HG02840 (cell line): ENCODE measurements at regions not wholly inside any gene's neighbourhood (a gene's known extent, or its start where the extent isn't known, plus 50 kb on each side); places are given as distances from the start of the nearest gene placed in this dataset.
"Not testable (repeated sequence)": the region's sequence is repeated elsewhere in the genome, so short reads cannot be mapped to it uniquely, and the experiment has no call there.

Experiments used
- ATAC-seq: cut with Tn5 transposase; IDR thresholded peaks from one replicate; pipeline ENCODE4 v1.9.1; 2021; ENCODE audit warnings: mild to moderate bottlenecking, moderate library complexity, moderate number of reproducible peaks; ENCODE audit not compliant: unreplicated experiment, low FRiP score

DNA sequence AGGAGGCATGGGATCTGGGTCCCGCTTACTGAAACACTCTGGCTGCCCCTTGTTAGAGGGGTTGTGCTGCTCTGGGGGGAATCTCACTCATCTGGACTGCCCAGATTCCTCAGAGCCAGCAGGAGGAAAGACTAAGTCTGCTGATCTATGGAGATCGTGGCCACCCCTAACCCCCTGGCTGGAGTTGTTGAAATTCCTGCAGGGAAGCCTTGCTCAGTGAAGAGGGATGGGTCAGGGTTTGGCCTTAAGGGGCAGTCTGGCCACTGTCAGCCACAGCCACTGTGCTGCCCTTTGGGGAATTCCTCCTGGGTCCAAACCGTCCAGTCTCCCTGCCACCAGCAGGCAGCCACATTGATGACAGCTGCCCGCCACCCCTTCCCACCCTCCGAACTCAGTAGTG is 362.0 kb upstream of the AMOT start:
- no peak for ATAC-seq

DNA sequence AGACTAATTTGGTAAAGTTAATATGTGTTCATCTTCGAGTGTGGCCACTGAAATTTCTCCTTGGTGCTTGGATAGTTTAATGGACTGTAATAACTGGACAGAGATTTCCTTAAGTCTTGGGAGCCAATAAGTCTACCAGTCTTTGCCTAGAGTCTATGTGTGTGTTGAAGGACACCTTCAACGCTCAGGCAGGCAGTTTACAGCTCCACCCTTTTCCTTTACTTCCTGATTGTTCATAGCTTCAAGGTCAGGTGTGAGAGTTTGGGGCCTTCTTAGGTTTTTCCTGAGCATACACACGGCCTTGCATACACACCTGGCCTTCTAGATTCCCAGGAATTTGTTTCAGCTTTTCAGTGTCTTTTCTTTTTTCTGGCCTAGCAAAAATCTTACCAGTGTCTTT is 355.3 kb upstream of the AMOT start:
- ATAC-seq, result no peak

DNA sequence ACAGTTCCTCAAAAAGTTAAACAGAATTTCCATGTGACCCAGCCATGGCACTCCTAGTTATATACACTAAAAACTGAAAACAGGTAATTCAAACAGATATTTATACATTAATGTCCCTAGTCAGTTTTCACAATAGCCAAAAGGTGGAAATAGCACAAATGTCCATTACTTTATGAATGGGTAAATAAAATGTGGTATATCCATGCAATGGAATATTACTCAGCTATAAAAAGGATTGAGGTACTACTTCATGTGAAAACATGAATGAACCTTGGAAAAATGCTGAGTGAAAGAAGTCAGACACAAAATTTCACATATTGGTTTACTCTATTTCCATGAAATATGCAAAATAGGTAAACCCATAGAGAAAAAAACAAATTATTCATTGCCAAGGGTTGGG is 351.8 kb upstream of the AMOT start:
- no peak for ATAC-seq

DNA sequence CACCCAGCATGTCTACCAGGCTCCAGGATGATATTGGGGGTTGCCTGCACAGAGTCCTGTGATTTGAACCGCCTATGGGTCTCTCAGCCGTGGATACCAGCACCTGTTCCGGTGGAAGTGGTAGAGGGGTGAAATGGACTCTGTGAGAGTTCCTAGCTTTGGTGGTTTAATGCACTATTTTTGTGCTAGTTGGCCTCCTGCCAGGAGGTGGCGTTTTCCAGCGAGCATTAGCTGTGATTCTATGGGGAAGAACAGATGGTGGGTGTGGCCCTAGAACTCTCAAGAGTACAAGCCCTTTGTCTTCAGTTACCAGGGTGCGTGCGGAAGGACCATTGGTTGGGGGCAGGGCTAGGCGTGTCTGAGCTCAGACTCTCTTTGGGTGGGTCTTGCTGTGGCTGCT is 316.9 kb upstream of the AMOT start:
- no peak for ATAC-seq

DNA sequence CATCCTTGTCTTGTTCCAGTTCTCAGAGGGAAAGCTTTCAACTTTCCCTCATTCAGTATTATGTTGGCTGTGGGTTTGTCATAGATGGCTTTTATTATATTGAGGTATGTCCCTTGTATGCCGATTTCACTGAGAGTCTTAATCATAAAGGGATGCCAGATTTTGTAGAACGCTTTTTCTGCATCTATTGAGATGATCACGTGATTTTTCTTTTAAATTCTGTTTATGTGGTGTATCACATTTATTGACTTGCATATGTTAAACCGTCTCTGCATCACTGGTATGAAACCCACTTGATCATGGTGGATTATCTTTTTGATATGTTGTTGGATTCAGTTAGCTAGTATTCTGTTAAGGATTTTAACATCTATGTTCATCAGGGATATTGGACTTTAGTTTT is 313.7 kb upstream of the AMOT start:
- not testable (repeated sequence) for ATAC-seq

DNA sequence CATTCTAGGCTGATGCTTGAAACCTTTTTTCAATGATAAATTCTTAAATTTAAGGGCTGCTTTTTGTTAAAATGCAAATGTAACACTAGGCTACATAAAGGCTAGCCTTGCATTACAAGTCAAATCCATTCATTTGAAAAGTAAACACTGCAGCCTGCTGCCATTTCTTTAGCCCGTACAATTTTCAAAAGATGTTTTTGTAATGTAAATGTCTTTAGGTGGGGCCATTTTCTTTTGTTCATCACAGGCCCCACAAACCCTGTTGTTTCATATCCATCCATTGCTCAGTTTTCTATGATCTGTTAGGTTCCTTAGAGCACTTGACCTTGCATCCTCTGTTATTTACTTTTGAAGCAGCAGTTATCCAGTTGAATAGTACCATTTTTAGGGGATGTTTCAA is 296.2 kb upstream of the AMOT start:
- no peak for ATAC-seq

DNA sequence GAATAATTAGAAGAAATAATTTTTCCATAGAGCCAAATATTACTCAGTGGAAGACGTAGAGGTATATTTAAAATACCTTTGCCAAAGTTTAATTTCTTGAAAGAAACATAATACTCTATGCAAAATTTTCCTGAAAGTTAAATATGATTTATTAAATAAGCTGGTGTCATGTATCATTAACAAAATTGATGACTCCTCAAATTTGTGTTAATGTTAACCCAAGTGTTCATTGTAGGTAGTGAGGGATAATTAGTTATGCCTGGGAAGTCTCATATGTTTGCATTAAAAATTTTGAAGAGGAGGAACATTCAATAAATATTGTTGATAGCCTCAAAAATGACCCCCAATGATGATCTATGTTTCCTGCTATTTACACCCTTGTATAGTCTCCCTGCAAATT is 292.7 kb upstream of the AMOT start:
- no peak for ATAC-seq

DNA sequence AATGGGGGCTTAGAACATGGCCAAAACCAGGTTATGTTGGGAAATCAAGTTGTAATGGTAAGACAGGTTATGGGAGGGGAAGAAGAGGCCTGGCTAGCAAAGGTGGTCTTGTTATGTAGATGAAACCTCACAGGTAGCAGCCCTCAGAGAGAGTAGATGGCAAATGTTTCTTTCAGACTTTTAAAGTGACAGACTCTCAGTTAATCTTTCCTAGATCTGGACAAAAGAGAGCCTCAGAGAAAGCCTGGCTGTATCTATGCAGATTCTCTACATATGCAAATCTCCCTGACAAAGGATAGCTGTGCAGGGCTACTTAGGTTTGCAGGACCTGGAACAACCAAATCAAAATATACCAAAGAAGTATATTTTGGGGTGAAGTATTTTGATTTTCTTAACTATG is 284.1 kb upstream of the AMOT start:
- no peak for ATAC-seq

DNA sequence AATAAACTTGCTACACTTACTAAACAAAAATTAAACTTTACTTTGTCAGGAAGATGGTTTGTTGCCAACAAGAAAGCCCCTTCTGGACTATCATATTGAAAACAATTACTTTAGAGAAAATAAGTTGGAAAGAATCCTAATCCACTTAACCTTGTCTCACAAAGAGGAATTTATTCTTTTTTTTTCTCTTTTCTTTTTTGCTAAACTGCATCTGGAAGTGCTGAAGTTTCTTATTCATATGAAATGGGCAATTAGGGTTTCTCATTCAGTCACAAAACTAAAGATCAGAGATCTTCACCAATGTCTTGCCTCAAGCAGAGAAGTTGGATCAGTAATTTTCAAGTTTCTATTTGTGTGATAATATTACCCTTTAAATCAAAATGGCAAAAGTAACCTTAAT is 234.9 kb upstream of the AMOT start:
- ATAC-seq, result no peak

DNA sequence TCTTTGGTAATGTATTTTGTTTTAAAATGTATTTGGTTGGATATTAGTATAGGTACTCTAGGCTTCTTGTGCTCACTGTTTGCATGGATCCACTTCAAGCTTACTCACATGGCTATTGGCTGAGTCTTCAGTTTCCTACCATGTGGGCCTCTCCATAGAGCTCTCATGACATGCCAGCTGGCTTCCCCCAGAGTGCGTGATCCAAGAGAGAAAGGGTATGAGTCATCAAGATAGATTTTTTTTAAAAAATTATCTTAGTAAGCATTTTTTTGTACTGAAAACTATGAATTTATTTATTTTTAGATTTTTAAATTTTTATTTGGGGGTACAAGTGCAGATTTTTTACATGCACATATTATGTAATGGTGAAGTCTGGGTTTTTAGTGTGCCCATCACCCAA is 219.1 kb upstream of the AMOT start:
- ATAC-seq, result no peak

DNA sequence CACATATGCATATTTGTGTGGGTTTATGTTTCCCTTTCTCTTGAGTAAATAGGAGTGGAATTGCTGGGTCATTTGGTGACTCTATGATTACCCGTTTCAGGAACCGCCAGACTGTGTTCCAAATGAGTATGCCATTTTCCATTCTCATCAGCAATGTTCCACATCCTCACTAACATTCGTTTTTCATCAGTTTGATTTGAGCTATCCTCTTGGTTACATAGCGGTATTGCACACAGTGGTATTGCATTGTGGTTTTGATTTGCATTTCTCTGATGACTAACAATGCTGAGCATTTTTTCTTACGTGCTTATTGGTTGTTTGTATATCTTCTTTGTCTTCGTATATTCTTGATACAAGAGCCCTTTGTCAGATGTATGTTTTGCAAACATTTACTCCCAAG is 218.0 kb upstream of the AMOT start:
- ATAC-seq, result no peak

DNA sequence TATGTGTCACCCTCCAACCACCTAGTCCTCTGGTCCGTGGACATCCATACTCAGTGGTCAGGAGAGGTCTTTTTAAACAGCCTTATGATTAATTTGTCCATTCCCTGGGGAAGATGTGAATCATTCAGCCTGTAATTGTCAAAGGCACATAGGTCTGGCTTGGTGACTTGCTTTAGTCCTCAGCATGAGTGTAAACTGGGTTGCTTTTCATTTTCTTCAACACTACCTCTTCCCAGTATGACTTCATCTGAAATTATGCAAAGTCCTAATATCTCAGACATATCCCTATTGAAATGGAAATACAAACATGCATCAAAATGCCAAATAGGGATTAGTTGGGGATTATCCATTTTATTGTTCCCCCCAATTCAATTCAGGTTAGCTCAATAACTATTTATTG is 208.3 kb upstream of the AMOT start:
- ATAC-seq, result no peak

DNA sequence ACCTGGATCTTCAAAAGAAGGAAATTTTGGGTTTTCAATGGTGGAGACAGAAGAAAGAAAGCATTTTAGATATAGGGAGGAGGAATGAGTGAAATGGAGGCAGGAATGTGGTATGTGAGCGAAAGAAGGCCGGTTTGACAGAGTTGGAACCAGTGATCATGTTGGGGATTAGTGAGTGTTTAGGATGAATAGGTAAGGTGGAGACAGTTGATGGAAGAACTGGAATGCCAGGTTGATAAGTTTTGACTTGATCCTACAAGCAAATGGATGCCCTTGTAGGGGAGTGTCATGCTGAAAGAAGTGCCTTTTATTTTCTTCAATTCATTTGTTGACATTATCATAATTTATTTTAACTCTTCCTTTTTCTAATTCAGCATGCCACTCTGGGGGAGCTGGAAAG is 207.8 kb upstream of the AMOT start:
- ATAC-seq, result no peak

DNA sequence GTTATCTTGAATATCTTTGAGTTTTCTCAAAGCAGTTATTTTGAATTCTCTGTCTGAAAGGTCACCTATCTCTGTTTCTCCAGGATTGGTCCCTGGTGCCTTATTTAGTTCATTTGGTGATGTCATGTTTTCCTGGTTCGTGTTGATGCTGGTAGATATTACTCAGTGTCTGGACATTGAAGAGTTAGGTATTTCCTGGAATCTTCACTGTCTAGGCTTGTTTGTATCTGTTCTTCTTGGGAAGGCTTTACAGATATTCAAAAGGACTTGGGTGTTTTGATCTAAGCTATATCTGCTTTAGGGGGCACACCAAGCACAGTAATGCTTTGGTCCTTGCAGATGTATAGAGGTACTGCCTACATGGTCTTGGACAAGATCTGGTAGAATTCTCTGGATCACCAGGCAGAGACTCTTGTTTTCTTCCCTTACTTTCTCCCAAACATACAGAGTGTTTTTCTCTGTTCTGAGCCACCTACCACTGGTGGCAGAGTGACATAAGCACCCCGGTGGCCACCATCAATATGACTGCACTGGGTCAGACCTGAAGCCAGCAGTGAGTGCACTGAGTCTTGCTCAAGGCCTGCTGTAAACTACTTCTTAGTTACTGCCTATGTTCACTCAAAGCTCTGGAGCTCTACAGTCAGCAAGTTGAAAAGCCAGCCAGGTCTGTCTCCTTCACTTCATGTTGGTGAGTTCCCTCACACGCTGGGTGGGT is 193.5 kb upstream of the AMOT start:
- ATAC-seq, result no peak

DNA sequence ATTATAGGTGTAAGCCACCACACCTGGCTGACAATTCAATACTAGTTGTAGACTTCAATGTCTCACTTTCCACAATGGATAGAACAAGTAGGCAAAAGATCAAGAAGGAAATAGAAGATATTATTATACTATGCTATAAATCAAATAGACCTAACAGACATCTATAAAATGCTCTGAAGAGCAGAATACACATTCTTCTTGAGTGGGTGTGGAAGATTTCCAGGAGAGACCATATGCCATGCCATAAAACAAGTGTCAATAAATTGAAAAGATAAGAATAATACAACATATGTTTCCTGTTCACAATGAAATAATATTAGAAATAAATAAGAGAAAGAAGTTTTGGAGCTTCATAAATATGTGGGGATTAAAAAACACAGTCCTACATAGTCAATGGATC is 179.3 kb upstream of the AMOT start:
- no peak for ATAC-seq

DNA sequence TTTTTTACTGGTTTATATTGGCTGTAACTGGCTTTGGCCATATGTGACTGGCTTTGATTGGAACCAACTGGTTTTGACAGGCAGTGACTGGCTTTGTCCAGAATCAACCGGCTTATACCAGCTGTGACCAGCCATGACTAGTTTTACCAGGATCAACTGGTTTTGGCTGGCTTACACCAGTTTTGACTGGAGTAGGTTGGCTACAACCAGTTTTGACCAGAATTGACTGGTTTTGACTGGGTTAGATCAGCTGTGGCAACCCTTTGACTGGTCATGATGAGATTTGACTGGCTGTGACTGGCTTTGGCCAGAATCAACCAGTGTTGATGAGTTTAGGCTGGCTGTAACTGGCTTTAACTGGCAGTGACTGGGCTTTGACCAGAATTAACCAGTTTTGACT is 169.2 kb upstream of the AMOT start:
- ATAC-seq, result no peak

DNA sequence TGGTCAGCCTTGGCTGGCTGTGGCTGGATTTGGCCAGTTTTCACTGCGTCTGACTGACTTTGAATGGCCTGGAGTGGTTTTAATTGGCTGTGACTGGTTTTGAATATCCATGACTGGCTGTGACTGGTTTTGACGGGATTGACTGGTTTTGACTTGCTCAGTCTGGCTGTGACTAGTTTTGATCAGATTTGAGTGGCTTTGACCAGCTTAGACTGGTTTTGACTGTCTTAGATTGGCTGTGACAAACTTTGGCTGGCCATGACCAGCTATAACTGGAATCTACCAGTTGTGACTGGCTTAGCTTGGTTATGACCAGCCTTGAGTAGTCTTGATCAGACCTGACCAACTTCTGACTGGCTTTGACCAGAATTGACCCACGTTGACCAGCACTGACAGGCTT is 168.4 kb upstream of the AMOT start:
- ATAC-seq, result no peak

DNA sequence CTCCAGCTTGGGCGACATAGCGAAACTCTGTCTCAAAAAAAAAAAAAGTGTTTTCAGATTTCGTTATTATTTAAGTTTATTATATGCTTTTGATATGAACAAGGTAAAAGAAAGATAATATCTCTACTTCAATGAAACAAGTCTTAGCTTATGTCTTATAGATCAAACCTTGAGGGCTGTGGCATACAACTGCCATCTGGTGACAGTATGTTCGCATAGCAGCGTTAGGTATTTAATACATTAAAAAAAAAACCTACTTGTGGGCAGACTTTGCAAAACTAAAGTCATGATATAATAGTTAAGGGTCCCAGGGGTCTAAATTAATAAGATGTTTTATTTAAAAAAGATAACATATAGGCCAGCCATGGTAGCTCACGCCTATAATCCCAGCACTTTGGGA is 161.2 kb upstream of the AMOT start:
- ATAC-seq, result no peak

DNA sequence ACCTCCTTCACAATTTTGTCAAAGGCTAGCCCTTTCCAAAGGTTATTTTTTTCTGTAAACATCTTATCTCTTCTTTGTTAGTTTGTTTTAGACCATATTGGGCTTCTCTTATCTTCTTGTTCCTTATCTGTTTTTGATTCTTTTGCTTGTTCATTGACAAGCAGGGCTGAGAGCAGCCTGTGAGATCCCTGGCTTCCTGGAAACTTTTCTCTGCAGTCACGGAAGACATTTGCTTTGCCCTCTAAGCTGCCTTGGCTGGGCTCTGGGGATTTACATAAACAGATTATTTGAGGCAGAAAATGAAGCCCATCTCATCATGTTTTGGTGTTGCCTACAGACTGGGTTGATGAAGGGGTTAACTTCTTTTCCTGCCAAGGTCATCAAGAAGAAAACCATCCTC is 157.4 kb upstream of the AMOT start:
- ATAC-seq, result no peak

DNA sequence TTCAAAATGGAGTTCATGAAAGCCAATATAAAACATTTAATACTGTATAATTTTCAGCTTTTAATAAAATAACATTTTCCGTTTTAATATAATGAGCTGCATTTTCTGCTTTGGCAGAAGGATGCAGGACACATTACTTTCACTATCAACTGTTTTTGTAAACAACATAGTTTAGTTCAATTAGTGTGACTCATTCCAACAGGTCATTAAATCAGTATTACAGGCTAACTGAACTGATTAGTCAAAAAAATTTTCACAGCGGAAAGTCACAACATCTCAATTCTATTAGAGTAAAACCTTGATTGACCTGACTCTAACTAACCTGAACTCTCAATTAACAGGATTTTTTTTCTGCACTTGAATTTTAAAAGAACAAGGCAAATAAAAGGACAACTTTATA is 151.2 kb upstream of the AMOT start:
- ATAC-seq, result no peak

DNA sequence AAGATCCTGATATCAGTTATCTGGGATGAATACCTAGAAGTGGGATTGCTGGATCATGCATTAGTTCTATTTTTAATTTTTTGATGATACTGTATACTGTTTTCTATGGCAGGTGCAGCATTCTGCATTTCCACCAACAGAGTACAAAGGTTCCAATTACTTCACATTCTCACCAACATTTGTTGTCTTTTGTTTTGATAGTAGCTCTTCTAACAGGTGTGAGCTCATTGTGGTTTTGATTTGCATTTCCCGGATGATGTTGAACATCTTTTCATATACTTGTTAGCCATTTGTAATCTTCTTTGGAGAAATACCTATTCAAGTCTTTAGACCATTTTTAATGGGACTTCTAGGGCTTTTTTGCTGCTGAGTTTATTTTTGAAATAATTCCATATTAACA is 139.2 kb upstream of the AMOT start:
- no peak for ATAC-seq

DNA sequence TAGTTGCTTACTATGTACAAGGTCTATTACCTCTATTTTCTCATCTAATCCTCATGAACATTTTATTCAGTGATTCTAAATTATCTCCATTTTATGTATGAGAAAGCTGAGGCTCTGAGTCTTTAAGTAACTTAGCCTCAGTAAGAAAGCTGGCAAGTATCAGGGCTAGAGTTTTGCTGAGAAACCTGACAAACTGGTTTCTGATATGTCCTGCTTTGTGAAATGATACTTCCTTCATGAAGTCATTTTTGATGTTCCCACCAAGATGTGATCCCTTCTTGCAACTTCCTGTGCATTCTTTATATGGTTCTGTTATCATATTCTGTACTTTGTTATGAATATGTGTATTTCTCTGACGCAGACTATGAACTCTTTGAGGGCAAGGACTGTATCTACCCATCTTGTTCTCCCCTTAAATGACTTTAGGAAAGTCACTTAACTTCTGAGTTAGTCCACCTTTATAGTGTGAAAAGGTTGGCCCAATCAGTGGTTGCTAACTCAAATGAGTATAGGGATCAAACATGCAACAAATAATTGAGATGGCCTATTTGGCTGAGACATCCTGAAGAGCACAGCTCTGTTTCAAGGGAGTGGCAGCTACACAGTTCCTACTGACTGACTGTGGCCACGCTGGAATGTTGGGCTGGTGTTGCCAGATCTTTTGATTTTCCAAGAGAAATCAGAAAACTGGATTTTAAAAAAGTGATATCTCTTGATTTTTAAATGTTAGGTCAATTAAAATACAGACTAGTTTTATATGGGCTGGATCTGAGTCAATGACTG is 127.9 kb upstream of the AMOT start:
- ATAC-seq, result no peak
